Keratinocyte (primary cell): ENCODE measurements at regions not wholly inside any gene's neighbourhood (a gene's known extent, or its start where the extent isn't known, plus 50 kb on each side); places are given as distances from the start of the nearest gene placed in this dataset.

ENCODE experiments used
- CTCF ChIP-seq, 3 experiments: IDR thresholded peaks in 1 of 3; conservative IDR thresholded peaks in 1 of 3; optimal IDR thresholded peaks in 1 of 3; 2 replicates in 2 of 3; 3 replicates in 1 of 3; pipeline versions ENCODE3 to v1.5.1; 2011; ENCODE audit warnings: low read length in 3 of 3, mild to moderate bottlenecking in 3 of 3, moderate library complexity in 2 of 3, control low read depth in 1 of 3, inconsistent platforms in 1 of 3; ENCODE audit not compliant: insufficient read depth in 2 of 3; ENCODE audit errors: extremely low read depth in 1 of 3
- EZH2 ChIP-seq: IDR thresholded peaks from one replicate; pipeline ENCODE4 v1.6.1; 2012; ENCODE audit warnings: inconsistent platforms, mild to moderate bottlenecking, low read length, moderate library complexity

- no peak for TF ChIP-seq CTCF (optimal IDR thresholded peaks at IDR 0.05 in 1 of 3, IDR thresholded peaks at IDR 0.05 in 1 of 3, conservative IDR thresholded peaks at IDR 0.05 in 1 of 3; ENCODE audit: extremely low read depth in 1 of 3, insufficient read depth in 2 of 3, low read length in 3 of 3)
- TF ChIP-seq EZH2 = no peak
Observed at GRCh38 chr16:54381601-54382313, 95.2 kb upstream of the IRX3 start.
